Trophoblast cell (in vitro differentiated cells and primary cell): ENCODE measurements at regions not wholly inside any gene's neighbourhood (a gene's known extent, or its start where the extent isn't known, plus 50 kb on each side); places are given as distances from the start of the nearest gene placed in this dataset.
"Not testable (repeated sequence)": the region's sequence is repeated elsewhere in the genome, so short reads cannot be mapped to it uniquely, and the experiment has no call there.

Source experiments
- DNase-seq, 2 donors: peaks; one replicate each; pipeline ENCODE4 v3.0.0-alpha.2; 2016
- H2AFZ ChIP-seq: 2 replicates; pipeline ENCODE4 v1.6.1; 2013; ENCODE audit warnings: low read length, moderate library complexity, mild to moderate bottlenecking; ENCODE audit not compliant: insufficient read depth, poor library complexity
- H2AK5ac ChIP-seq: 2 replicates; pipeline ENCODE4 v1.6.1; 2013; ENCODE audit warnings: mild to moderate bottlenecking, low read length
- H2BK120ac ChIP-seq: 2 replicates; pipeline ENCODE4 v1.6.1; 2013; ENCODE audit warnings: low read length, mild to moderate bottlenecking, moderate library complexity; ENCODE audit not compliant: insufficient read depth, poor library complexity
- H2BK12ac ChIP-seq: 2 replicates; pipeline ENCODE4 v1.6.1; 2013; ENCODE audit warnings: mild to moderate bottlenecking, low read length, moderate library complexity
- H2BK5ac ChIP-seq: 2 replicates; pipeline ENCODE4 v1.6.1; 2013; ENCODE audit warnings: low read length, low read depth, moderate library complexity, mild to moderate bottlenecking; ENCODE audit not compliant: poor library complexity
- H3K14ac ChIP-seq: 2 replicates; pipeline ENCODE4 v1.6.1; 2013; ENCODE audit warnings: mild to moderate bottlenecking, low read length
- H3K18ac ChIP-seq: 2 replicates; pipeline ENCODE4 v1.6.1; 2013; ENCODE audit warnings: mild to moderate bottlenecking, low read length
- H3K23ac ChIP-seq: 2 replicates; pipeline ENCODE4 v1.6.1; 2013; ENCODE audit warnings: low read length
- H3K27ac ChIP-seq: 2 replicates; pipeline ENCODE4 v1.5.1; 2013; ENCODE audit warnings: low read depth, mild to moderate bottlenecking, inconsistent platforms, low read length, moderate library complexity
- H3K27me3 ChIP-seq: 2 replicates; pipeline ENCODE4 v1.6.1; 2013; ENCODE audit warnings: inconsistent platforms, mild to moderate bottlenecking, low read length, moderate library complexity; ENCODE audit not compliant: insufficient read depth
- H3K36me3 ChIP-seq, 2 experiments: 1 replicate in 1 of 2; 2 replicates in 1 of 2; pipeline ENCODE4 v1.6.1; 2013; ENCODE audit warnings: low read length in 2 of 2, mild to moderate bottlenecking in 2 of 2, moderate library complexity in 1 of 2; ENCODE audit not compliant: insufficient read depth in 2 of 2, control insufficient read depth in 1 of 2
- H3K4ac ChIP-seq: 2 replicates; pipeline ENCODE4 v1.6.1; 2013; ENCODE audit warnings: low read depth, mild to moderate bottlenecking, low read length, moderate library complexity
- H3K4me1 ChIP-seq, 2 experiments: 1 replicate in 1 of 2; 2 replicates in 1 of 2; pipeline ENCODE4 v1.6.1; 2013; ENCODE audit warnings: low read length in 2 of 2, mild to moderate bottlenecking in 2 of 2, moderate library complexity in 1 of 2; ENCODE audit not compliant: insufficient read depth in 2 of 2, control insufficient read depth in 1 of 2
- H3K4me2 ChIP-seq: 2 replicates; pipeline ENCODE4 v1.6.1; 2013; ENCODE audit warnings: inconsistent platforms, mild to moderate bottlenecking, low read length, moderate library complexity
- H3K4me3 ChIP-seq: 2 replicates; pipeline ENCODE4 v1.5.1; 2013; ENCODE audit warnings: mild to moderate bottlenecking, low read depth, low read length, inconsistent platforms
- H3K79me1 ChIP-seq: one replicate; pipeline ENCODE4 v1.6.1; 2013; ENCODE audit warnings: low read length
- H3K79me2 ChIP-seq: 2 replicates; pipeline ENCODE4 v1.6.1; 2013; ENCODE audit warnings: low read length, mild to moderate bottlenecking; ENCODE audit not compliant: control insufficient read depth, insufficient read depth, poor library complexity
- H3K9ac ChIP-seq: 2 replicates; pipeline ENCODE4 v1.6.1; 2013; ENCODE audit warnings: mild to moderate bottlenecking, low read length
- H3K9me3 ChIP-seq: 2 replicates; pipeline ENCODE4 v1.6.1; 2013; ENCODE audit warnings: low read depth, mild to moderate bottlenecking, control low read depth, inconsistent platforms, low read length; ENCODE audit not compliant: insufficient read depth
- H4K12ac ChIP-seq: 2 replicates; pipeline ENCODE4 v1.6.1; 2013; ENCODE audit warnings: low read depth, mild to moderate bottlenecking, low read length, moderate library complexity
- H4K8ac ChIP-seq: 2 replicates; pipeline ENCODE4 v1.6.1; 2013; ENCODE audit warnings: low read depth, mild to moderate bottlenecking, low read length, moderate library complexity
- H4K91ac ChIP-seq: one replicate; pipeline ENCODE4 v1.6.1; 2013; ENCODE audit warnings: low read depth, mild to moderate bottlenecking, low read length, moderate library complexity
- WGBS: extraction: QIAGEN DNeasy Blood & Tissue Kit; methylation state at CpG from one replicate; pipeline ENCODE4 v1.1.7; 2013; ENCODE audit warnings: missing lambda C conversion rate; ENCODE audit not compliant: insufficient read length, insufficient coverage; ENCODE audit errors: extremely low coverage; 5-methylcytosine and 5-hydroxymethylcytosine counted together

- no peak overlapping the region for H2BK5ac ChIP-seq
- DNase-seq, result no peak
- no peaks in the 10 kb centered on the region for H3K9me3 ChIP-seq
- H3K4me2 ChIP-seq, result no peak overlapping the region
- no peaks in the 10 kb centered on the region for H3K79me1 ChIP-seq
- H3K36me3 ChIP-seq, result no peaks in the 10 kb centered on the region
- H4K12ac ChIP-seq, result no peak overlapping the region
- no peak overlapping the region for H4K91ac ChIP-seq
- H3K27ac ChIP-seq, result no peak overlapping the region
- no peak overlapping the region for H3K4me3 ChIP-seq
- H3K79me2 ChIP-seq, result no peaks in the 10 kb centered on the region
- H3K23ac ChIP-seq, result no peak overlapping the region
- no peak overlapping the region for H3K4ac ChIP-seq
- H3K4me1 ChIP-seq, result no peaks in the 10 kb centered on the region
- no peak overlapping the region for H3K9ac ChIP-seq
- no peak overlapping the region for H4K8ac ChIP-seq
- H2BK12ac ChIP-seq, result no peak overlapping the region
- H3K18ac ChIP-seq, result no peak overlapping the region
- no peak overlapping the region for H3K14ac ChIP-seq
- no peak overlapping the region for H2AFZ ChIP-seq
- no CpG with 5 or more reads among the region's 2 CpGs for whole genome bisulfite sequencing
- H2AK5ac ChIP-seq, result no peak overlapping the region
- H3K27me3 ChIP-seq, result no peaks in the 10 kb centered on the region
- H2BK120ac ChIP-seq, result no peak overlapping the region
Observed at GRCh38 chr10:109237050-109237449, 686.3 kb downstream of the XPNPEP1 start.

DNA sequence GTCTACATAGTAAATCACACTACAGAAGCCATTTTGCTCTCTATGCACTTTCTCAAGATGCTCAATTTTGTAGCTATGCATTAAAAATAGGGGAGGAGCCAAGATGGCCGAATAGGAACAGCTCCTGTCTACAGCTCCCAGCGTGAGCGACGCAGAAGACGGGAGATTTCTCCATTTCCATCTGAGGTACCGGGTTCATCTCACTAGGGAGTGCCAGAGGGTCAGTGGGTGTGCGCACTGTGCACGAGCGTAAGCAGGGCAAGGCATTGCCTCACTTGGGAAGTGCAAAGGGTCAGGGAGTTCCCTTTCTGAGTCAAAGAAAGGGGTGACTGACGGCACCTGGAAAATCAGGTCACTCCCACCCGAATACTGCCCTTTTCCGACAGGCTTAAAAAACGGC lies 699.8 kb downstream of the XPNPEP1 start:
- H2AK5ac ChIP-seq, DNase-seq, H3K23ac ChIP-seq, H3K18ac ChIP-seq, H4K91ac ChIP-seq, H2BK5ac ChIP-seq, H3K36me3 ChIP-seq, H3K4me3 ChIP-seq, H2BK12ac ChIP-seq, H2AFZ ChIP-seq, H3K4me1 ChIP-seq, H3K9ac ChIP-seq, H3K27ac ChIP-seq, H3K4me2 ChIP-seq, H4K12ac ChIP-seq, H3K27me3 ChIP-seq, H2BK120ac ChIP-seq, H3K9me3 ChIP-seq, H3K4ac ChIP-seq, H3K79me2 ChIP-seq, H4K8ac ChIP-seq, H3K79me1 ChIP-seq, H3K14ac ChIP-seq: not testable (repeated sequence)
- WGBS, result no CpG with 5 or more reads among the region's 13 CpGs

- no peak overlapping the region for H3K4ac ChIP-seq
- H3K4me1 ChIP-seq, result no peaks in the 10 kb centered on the region
- no peaks in the 10 kb centered on the region for H3K36me3 ChIP-seq
- H3K27me3 ChIP-seq, result no peaks in the 10 kb centered on the region
- no peak overlapping the region for H2BK12ac ChIP-seq
- H4K91ac ChIP-seq, result no peak overlapping the region
- no peak for DNase-seq
- H2BK120ac ChIP-seq, result no peak overlapping the region
- no peak overlapping the region for H3K4me3 ChIP-seq
- no peak overlapping the region for H3K27ac ChIP-seq
- H3K23ac ChIP-seq, result no peak overlapping the region
- H3K79me1 ChIP-seq, result no peaks in the 10 kb centered on the region
- H2AFZ ChIP-seq, result no peak overlapping the region
- no peak overlapping the region for H4K8ac ChIP-seq
- no peak overlapping the region for H3K4me2 ChIP-seq
- no CpG with 5 or more reads among the region's 2 CpGs for WGBS
- no peak overlapping the region for H2BK5ac ChIP-seq
- no peaks in the 10 kb centered on the region for H3K79me2 ChIP-seq
- H3K14ac ChIP-seq, result no peak overlapping the region
- H3K18ac ChIP-seq, result no peak overlapping the region
- no peak overlapping the region for H2AK5ac ChIP-seq
- H4K12ac ChIP-seq, result no peak overlapping the region
- H3K9me3 ChIP-seq, result no peaks in the 10 kb centered on the region
- no peak overlapping the region for H3K9ac ChIP-seq
Observed at GRCh38 chr10:109219935-109220605, 703.2 kb downstream of the XPNPEP1 start.

GRCh38 chr10:109218207-109218606 lies 705.1 kb downstream of the XPNPEP1 start:
- Histone ChIP-seq H3K18ac (no peak overlapping the region), H4K8ac (no peak overlapping the region), H3K9ac (no peak overlapping the region), H3K4me1 (no peaks in the 10 kb centered on the region), H3K23ac (no peak overlapping the region), H3K79me1 (no peaks in the 10 kb centered on the region), H3K4ac (no peak overlapping the region), H2BK5ac (no peak overlapping the region), H2BK12ac (no peak overlapping the region), H2BK120ac (no peak overlapping the region), H2AFZ (no peak overlapping the region), H4K91ac (no peak overlapping the region), H2AK5ac (no peak overlapping the region), H3K79me2 (no peaks in the 10 kb centered on the region), H3K14ac (no peak overlapping the region), H3K4me2 (no peak overlapping the region), H3K27me3 (no peaks in the 10 kb centered on the region), H3K4me3 (no peak overlapping the region), H4K12ac (no peak overlapping the region), H3K36me3 (no peaks in the 10 kb centered on the region), H3K27ac (no peak overlapping the region), H3K9me3 (no peaks in the 10 kb centered on the region)
- DNase-seq, result no peak
- WGBS, result no CpG with 5 or more reads among the region's 2 CpGs
